ENCODE measurements at regions not wholly inside any gene's neighbourhood (a gene's known extent, or its start where the extent isn't known, plus 50 kb on each side); places are given as distances from the start of the nearest gene placed in this dataset.

GRCh38 chr3:59567661-59568060, 517.8 kb upstream of the CFAP20DC start:
- Mint-ChIP-seq H3K9me3 (peaks cover 0 to 13% of the 10 kb centered on the region in 2 donors), H3K27ac (no peak overlapping the region), H3K36me3 (peaks cover 0 to 14% of the 10 kb centered on the region in 2 donors)
- ATAC-seq (no peak), DNase-seq (ENCODE audit: low spot score in 2 of 2) (no peak)

- DNase-seq (ENCODE audit: low spot score in 2 of 2) (no peak), ATAC-seq (peak; percentile 84 to 100)
- Mint-ChIP-seq H3K36me3 (peaks cover 0 to 21% of the 10 kb centered on the region in 2 donors), H3K9me3 (peaks cover 0 to 17% of the 10 kb centered on the region in 2 donors), H3K27ac (peak overlapping the region in 1 of 2 donors; percentile 82)
Observed at GRCh38 chr3:59566481-59566975, 516.7 kb upstream of the CFAP20DC start.

- DNase-seq (ENCODE audit: low spot score in 2 of 2) (no peak), ATAC-seq (no peak)
- Mint-ChIP-seq H3K9me3 (peaks cover 0 to 17% of the 10 kb centered on the region in 2 donors), H3K36me3 (peaks cover 0 to 27% of the 10 kb centered on the region in 2 donors), H3K27ac (no peak overlapping the region)
Observed at GRCh38 chr3:59565125-59565524, 515.3 kb upstream of the CFAP20DC start.

- H3K27ac Mint-ChIP-seq = no peak overlapping the region
- peaks cover 0 to 27% of the 10 kb centered on the region in 2 donors for H3K36me3 Mint-ChIP-seq
- ATAC-seq (no peak), DNase-seq (ENCODE audit: low spot score in 2 of 2) (no peak)
- peaks cover 0 to 17% of the 10 kb centered on the region in 2 donors for H3K9me3 Mint-ChIP-seq
Observed at GRCh38 chr3:59563966-59564365, 514.1 kb upstream of the CFAP20DC start.

GRCh38 chr3:59563072-59563605, 513.3 kb upstream of the CFAP20DC start:
- H3K9me3 Mint-ChIP-seq = peaks cover 0 to 17% of the 10 kb centered on the region in 2 donors
- H3K27ac Mint-ChIP-seq = no peak overlapping the region
- no peak for DNase-seq (ENCODE audit: low spot score in 2 of 2)
- no peak for ATAC-seq
- peaks cover 0 to 27% of the 10 kb centered on the region in 2 donors for H3K36me3 Mint-ChIP-seq

GRCh38 chr3:59559721-59560435, 510.1 kb upstream of the CFAP20DC start:
- Mint-ChIP-seq H3K27ac (peak overlapping the region; percentile 76 to 84), H3K36me3 (peaks cover 0 to 37% of the 10 kb centered on the region in 2 donors), H3K9me3 (peaks cover 0 to 21% of the 10 kb centered on the region in 2 donors)
- ATAC-seq (peak; percentile 97 to 99), DNase-seq (ENCODE audit: low spot score in 2 of 2) (peak in 1 of 2 donors; percentile 40)

GRCh38 chr3:59558906-59559720, 509.3 kb upstream of the CFAP20DC start:
- H3K9me3 Mint-ChIP-seq = peaks cover 0 to 27% of the 10 kb centered on the region in 2 donors
- peaks cover 0 to 39% of the 10 kb centered on the region in 2 donors for H3K36me3 Mint-ChIP-seq
- ATAC-seq (peak; percentile 28 to 59), DNase-seq (ENCODE audit: low spot score in 2 of 2) (no peak)
- peak overlapping the region; percentile 76 to 84 for H3K27ac Mint-ChIP-seq

GRCh38 chr3:59555593-59556315, 505.9 kb upstream of the CFAP20DC start:
- DNase-seq (ENCODE audit: low spot score in 2 of 2) = no peak
- H3K27ac Mint-ChIP-seq = no peak overlapping the region
- H3K9me3 Mint-ChIP-seq = peaks cover 0 to 15% of the 10 kb centered on the region in 2 donors
- no peak for ATAC-seq
- H3K36me3 Mint-ChIP-seq = peaks cover 0 to 12% of the 10 kb centered on the region in 2 donors

GRCh38 chr3:59553076-59553475, 503.3 kb upstream of the CFAP20DC start:
- H3K27ac Mint-ChIP-seq = no peak overlapping the region
- peaks cover 0 to 15% of the 10 kb centered on the region in 2 donors for H3K9me3 Mint-ChIP-seq
- peaks cover 0 to 12% of the 10 kb centered on the region in 2 donors for H3K36me3 Mint-ChIP-seq
- ATAC-seq (no peak), DNase-seq (ENCODE audit: low spot score in 2 of 2) (no peak)

- Mint-ChIP-seq H3K27ac (no peak overlapping the region), H3K9me3 (peaks cover 0 to 15% of the 10 kb centered on the region in 2 donors), H3K36me3 (peaks cover 0 to 8% of the 10 kb centered on the region in 2 donors)
- ATAC-seq = no peak
- DNase-seq (ENCODE audit: low spot score in 2 of 2) = no peak
Observed at GRCh38 chr3:59551834-59552233, 502.0 kb upstream of the CFAP20DC start.

GRCh38 chr3:59549962-59550361, 500.1 kb upstream of the CFAP20DC start:
- peaks cover 0 to 14% of the 10 kb centered on the region in 2 donors for H3K9me3 Mint-ChIP-seq
- no peak overlapping the region for H3K27ac Mint-ChIP-seq
- DNase-seq (ENCODE audit: low spot score in 2 of 2) (no peak), ATAC-seq (no peak)
- peaks cover 0 to 5% of the 10 kb centered on the region in 2 donors for H3K36me3 Mint-ChIP-seq

- Mint-ChIP-seq H3K27ac (no peak overlapping the region), H3K36me3 (peaks cover 0 to 6% of the 10 kb centered on the region in 2 donors), H3K9me3 (peaks cover 0 to 5% of the 10 kb centered on the region in 2 donors)
- no peak for ATAC-seq
- DNase-seq (ENCODE audit: low spot score in 2 of 2) = no peak
Observed at GRCh38 chr3:59547874-59548273, 498.0 kb upstream of the CFAP20DC start.

GRCh38 chr3:59546522-59546921, 496.7 kb upstream of the CFAP20DC start:
- peaks cover 0 to 6% of the 10 kb centered on the region in 2 donors for H3K36me3 Mint-ChIP-seq
- ATAC-seq (no peak), DNase-seq (ENCODE audit: low spot score in 2 of 2) (no peak)
- H3K27ac Mint-ChIP-seq = no peak overlapping the region
- H3K9me3 Mint-ChIP-seq = peaks cover 0 to 5% of the 10 kb centered on the region in 2 donors

GRCh38 chr3:59545374-59545773, 495.5 kb upstream of the CFAP20DC start:
- no peak for ATAC-seq
- no peak for DNase-seq (ENCODE audit: low spot score in 2 of 2)
- Mint-ChIP-seq H3K27ac (no peak overlapping the region), H3K9me3 (peaks cover 0 to 5% of the 10 kb centered on the region in 2 donors), H3K36me3 (peaks cover 0 to 6% of the 10 kb centered on the region in 2 donors)

GRCh38 chr3:59542276-59542675, 492.5 kb upstream of the CFAP20DC start:
- H3K27ac Mint-ChIP-seq = no peak overlapping the region
- peaks cover 0 to 6% of the 10 kb centered on the region in 2 donors for H3K36me3 Mint-ChIP-seq
- H3K9me3 Mint-ChIP-seq = peaks cover 0 to 5% of the 10 kb centered on the region in 2 donors
- DNase-seq (ENCODE audit: low spot score in 2 of 2) (no peak), ATAC-seq (no peak)

GRCh38 chr3:59540696-59541095, 490.9 kb upstream of the CFAP20DC start:
- ATAC-seq (peak; percentile 40 to 83), DNase-seq (ENCODE audit: low spot score in 2 of 2) (no peak)
- H3K9me3 Mint-ChIP-seq = peaks cover 0 to 5% of the 10 kb centered on the region in 2 donors
- no peak overlapping the region for H3K27ac Mint-ChIP-seq
- H3K36me3 Mint-ChIP-seq = peaks cover 0 to 6% of the 10 kb centered on the region in 2 donors
